ENCODE measurements at regions not wholly inside any gene's neighbourhood (a gene's known extent, or its start where the extent isn't known, plus 50 kb on each side); places are given as distances from the start of the nearest gene placed in this dataset.
"Not testable (repeated sequence)": the region's sequence is repeated elsewhere in the genome, so short reads cannot be mapped to it uniquely, and the experiment has no call there.

DNA sequence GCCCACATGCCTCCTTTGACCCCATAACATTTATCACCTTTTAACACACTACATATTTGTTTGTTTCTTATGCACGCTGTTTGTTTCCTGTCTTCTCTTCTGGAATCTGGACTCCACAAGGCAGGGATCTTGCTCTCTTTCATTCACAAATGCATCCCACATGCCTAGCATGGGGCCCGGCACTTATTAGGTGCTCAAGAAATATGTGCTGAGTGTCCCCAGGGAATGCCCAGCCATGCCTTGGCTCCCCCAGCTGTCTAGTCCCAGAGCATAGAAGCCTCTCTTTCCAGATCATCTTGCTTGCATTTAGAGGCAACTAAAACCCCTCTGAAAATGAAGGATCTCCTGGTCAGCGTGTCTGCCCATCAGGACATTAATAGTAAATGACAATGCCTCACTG lies 283.7 kb downstream of the CBLN1 start:
- DNase-seq (ENCODE audit: low read depth): no peak

DNA sequence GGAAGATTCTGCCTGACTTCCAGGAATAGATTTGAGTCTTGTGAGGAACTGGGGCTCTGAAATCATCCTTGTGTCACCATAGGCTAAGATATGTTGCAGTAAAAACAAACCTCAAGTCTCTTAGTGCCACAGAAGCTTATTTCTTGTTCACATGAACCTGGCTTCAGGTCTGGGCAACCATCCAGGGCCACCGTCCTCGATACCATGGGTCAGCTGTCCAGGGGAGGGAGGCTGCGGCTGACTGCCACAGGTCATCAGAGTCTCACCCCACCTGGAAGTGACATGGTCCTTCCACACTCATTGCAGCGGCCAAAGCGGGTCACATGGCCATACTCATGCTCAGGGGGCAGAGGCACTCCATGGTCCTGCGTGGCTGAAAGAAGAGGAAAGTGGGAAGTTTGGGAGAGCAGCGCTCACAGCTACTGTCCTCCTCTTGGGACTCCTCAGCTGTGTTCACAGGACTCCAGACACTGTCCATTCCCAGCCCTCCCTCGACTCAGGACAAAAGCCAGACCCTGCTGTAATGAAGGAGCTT lies 284.5 kb downstream of the CBLN1 start:
- DNase-seq (ENCODE audit: low read depth): no peak

DNA sequence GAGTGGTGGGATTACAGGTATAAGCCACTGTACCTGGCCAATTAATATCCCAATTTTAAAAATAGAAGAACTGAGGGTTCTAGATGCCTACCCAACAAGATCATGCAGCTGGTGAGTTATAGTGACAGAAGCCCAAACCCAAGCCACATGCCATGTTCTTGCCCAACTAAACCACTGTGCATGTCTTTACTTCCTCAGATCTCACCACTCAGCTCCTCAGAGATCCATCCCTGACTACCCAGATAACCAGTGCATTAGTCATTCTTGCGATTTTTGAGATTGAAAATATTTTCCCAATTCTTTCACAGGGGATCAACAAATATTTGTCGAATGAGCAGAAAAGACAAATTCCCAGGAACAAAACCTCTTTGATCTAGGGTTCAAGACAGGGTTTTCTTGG lies 303.1 kb downstream of the CBLN1 start:
- DNase-seq (ENCODE audit: low read depth): no peak

DNA sequence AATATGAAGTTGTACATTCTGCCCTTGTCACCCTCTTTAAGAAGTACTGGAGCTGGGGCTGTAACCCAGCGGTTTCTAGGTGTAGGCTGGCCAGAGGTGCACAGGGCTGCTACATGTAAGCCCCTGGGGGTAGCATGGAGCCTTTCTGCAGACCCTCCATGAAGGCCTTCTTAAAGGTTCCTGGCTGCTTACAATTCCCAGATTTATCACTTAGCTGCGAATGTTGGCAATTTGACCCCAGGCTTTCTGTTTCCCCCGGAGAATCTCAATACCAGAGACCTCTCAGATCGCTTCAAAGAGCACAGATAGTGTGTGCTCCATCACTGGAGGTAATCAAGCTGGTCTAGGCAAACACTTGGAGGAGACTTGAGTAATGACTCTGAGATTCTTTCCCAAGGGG lies 309.4 kb downstream of the CBLN1 start:
- DNase-seq (ENCODE audit: low read depth): no peak

DNA sequence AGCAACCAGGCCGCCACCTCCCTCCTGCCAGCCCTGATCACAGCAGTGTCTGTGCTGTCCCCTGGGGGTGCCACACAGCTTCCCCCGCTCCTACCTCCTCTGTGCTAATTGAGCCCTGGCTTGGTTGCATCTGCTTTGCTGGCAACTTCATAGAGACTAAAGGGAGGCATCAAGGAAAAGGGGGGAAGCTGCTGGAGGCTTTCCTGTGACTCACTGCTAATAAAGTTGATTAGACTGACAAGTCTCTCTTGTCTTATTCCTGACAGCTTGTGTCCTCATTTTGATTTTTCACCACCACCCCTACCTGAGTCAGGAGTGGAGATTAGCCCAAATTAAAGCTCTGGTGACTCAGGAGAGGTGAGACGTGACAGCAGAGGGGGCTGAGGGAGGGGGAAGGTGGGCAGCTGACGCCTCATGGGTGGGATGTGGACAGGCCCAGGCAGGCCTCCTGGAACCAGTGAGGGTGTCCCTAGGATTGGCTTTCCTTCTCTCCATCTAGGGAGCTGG lies 310.0 kb downstream of the CBLN1 start:
- no peak for DNase-seq (ENCODE audit: low read depth)

DNA sequence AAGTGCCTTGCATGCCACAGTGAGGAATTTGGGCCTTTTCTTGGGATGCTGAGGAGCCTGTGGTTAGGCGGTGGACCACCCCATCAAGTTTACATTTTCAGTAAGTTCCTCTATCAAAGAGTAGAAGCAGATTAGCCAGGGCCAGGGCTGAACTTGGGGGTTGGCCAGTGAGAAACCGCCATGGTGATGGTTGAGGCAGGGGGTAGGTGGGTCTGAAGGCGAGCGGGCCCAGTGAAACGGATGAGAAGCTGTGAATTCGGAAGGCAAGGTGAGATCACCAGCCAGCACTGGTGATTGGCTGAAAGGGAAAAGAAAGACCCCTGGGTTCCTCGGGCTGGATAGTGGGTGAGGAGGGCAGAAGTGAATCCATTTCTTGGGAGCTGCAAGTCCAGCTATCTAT lies 311.4 kb downstream of the CBLN1 start:
- DNase-seq (ENCODE audit: low read depth): no peak

DNA sequence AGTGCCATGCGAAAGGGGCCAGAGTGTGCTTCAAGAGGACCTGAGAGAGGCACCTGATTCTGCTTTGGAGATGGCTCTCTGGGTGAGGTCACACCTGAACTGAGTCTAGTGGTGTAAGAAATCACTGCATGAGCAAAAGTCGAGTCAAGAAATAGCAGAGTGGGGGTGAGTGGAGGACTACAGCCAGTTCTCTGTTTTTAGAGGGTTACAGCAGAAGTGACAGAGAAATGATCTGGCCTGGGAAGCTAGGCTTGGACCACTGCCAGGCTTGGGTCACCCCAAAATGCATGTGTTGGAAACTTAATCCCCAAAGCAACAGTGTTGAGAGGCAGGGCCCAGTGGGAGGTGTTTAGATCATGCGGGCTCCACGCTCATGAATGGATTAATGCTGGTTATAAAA lies 312.0 kb downstream of the CBLN1 start:
- no peak for DNase-seq (ENCODE audit: low read depth)

DNA sequence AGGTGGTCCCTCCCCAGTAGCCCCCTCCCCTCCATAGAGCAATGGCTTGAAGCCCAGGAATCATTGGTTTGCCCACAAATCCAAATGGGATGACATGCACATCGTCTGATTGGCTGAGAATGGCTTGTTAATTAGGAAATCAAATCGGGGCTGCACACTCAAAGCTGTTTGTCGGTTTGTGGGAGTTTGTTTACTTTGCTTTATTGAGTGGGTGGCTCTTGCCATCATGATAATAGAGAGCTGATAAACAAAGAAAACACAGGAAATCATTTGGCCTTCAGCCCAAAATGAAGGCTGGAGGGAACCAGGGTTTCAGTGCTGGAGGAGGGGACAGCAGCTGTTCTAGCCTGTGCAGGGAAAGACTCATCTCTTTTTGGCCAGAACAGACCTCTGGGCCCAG lies 316.3 kb downstream of the CBLN1 start:
- no peak for DNase-seq (ENCODE audit: low read depth)

DNA sequence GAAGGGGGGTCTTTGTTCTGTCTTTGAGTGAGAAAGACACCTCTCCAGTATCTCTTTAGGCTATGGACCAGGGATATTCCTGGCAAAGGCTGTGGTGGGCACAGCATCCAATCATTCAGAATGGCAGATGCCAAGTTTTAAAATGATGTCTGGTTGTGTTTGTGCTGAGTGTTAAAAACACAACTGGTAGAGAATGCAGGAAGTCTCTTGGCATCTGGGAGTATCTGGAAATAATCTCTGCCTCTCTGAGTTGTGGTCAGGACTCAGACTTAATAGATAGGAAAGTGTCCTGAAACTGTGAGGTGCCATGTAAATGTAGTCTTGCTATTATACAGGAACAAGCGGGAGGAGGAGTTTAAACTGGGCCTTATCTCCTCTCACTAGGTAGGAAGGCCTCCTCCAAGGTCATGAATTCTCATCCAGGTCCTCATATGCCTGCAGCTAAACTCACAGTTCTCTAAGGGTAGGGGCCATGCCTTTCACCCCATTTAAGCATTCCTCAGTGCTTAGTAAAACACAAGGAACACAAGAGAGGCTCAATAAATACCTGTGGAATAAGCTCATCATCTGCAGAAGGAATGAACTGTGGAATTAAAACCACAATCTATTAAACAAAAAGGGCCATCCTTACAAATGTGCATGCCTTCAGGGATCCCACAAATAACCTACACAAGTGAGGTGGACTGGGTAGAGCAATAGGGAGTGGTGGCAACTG lies 317.6 kb downstream of the CBLN1 start:
- DNase-seq (ENCODE audit: low read depth): peak; percentile 50

DNA sequence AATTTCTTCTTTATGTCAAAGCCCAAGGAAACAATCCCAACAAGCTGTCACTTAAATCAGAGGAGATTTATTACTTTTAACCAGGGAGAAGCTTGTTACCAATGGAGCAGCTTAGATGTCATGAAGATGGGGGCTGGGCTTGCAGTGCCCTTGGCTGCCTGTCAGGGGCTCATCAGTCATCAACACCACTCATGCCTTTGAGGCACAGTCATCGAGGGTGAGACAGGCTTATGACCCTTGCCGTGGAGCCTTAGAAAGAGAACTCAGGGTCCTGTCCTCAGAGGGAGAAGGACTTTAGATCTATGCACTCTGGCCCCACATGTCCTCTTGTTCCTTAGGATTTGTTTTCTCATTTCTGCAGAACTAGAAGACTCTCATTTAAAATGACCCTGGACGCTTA lies 318.3 kb downstream of the CBLN1 start:
- no peak for DNase-seq (ENCODE audit: low read depth)

DNA sequence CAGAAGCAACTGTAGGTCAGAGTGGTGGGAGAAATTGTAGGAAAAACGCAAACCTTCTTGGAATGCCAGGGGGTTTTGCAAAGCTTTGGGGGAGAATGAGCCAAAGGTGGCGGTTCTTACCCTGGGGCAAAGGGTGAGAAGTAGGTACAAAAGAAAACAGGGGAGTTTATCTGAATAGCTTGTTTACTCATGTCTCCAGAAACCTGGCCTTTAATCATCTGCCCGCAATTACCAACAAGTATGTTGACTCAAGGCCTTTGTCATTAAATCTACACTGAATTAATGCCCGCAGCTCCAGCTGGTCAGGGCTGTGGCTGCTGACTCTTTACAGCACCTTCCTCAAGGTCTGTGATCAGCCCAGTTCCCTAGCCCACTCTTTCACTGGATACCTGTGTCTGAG lies 320.1 kb downstream of the CBLN1 start:
- DNase-seq (ENCODE audit: low read depth): no peak

DNA sequence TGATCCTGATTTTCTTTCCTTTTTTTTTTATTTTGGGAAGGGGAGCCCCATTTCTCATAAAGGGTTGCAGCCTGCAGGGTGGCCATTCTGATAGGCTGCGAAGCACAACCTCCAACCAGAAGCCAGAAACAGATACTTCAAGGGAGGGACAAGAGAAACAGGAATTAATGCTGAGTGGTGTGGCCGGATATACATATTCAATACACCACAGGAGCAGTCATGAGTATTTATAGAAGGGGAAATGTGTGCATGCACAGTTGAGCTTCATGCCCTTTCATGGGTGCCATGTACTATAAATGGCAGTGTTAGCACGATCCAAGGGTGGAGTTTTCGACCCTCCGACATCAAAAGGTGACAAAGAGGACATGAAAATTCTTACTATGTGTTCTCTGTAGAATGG lies 320.8 kb downstream of the CBLN1 start:
- no peak for DNase-seq (ENCODE audit: low read depth)

DNA sequence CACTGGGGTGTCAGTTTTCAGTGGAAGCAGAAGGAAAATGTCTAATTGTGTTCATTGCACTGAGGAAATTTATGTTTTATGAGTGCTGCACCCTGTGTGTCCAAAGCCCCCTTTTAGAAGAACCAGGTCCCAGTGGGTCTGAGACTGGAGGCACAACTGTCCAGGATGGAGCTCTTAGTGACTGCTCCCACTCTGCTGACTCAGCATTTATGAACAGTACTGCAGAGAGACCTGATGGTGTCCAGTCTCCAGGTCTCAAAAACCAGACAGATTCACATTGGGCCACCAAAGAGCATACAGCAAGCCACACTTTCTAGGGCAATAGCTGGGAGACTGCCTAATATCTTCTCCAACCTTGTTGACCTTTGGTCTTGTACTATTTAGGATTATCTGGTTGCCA lies 321.9 kb downstream of the CBLN1 start:
- no peak for DNase-seq (ENCODE audit: low read depth)

DNA sequence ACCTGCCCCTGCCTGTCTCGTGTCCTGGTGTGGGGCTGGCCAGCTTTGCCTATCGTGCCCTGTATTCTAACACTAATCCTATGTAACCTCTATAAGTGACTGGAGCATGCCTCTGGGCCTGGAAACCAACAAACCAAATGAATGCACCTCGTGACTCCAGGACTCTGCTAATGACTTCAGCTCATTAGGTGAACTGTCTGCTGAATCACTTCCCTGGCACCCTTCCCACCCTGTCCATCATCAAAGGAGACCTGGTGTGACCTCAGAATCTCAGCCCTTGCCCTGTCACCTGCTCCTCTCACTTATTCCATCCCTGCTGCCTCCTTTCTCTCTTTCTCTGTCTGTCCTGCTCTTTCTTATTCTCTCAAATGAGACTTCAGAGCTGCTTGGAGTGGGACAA lies 322.4 kb downstream of the CBLN1 start:
- DNase-seq (ENCODE audit: low read depth): no peak

DNA sequence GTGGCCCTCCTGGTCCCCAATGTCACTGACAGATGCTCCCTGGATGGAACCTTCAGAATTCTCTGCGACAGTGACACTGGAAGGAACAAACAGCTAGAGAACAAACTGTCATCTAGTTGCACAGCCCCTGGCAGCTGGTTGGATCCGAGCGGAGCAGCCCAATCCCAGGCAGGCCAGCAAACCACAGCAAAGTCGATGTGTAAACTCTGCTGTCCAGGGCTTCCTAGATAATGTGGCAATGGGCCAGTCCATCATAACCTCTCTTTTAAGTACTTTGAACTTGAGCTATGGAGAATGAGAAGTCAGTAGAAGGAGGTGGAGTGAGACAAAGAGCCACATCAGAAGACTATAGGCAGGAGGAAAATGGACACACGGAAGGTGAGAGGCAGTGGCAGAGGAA lies 323.0 kb downstream of the CBLN1 start:
- DNase-seq (ENCODE audit: low read depth): no peak

DNA sequence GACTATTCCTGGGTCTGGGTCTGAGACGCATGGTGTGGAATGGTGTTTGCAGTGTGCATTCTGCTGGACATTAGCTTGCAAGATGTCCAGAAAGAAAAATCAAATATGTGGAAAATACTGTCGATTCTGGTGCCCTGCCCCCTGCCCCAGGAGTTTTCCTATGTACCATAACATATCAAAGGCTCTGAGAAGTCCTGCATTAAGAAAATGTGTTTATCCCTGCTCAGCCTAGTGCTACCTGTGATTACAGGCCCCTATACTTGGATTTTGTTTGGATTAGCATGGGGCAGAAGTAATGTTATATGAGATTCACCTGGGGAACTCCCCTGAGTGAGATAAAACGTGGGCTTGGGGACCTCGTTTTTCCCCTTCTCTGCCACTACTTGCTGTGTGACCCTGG lies 325.0 kb downstream of the CBLN1 start:
- no peak for DNase-seq (ENCODE audit: low read depth)

DNA sequence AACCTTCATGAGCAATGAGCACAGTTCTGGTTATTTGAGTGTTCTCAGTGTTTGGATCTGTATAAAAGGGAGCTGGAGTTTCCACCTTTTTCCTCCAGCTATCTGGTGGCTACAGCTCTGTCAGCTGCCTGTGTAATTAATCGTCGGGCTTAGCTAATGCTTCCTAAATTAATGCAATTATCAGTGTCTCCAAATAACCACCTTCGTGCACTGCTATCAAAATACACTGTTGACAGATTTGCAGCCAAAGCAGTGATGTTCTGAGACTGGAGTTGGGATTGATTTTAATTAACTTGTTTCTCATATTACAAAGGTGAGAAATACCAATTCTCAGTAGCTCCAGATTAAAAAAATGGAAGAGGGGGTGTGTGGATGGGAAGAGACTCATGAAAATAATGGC lies 325.8 kb downstream of the CBLN1 start:
- no peak for DNase-seq (ENCODE audit: low read depth)

DNA sequence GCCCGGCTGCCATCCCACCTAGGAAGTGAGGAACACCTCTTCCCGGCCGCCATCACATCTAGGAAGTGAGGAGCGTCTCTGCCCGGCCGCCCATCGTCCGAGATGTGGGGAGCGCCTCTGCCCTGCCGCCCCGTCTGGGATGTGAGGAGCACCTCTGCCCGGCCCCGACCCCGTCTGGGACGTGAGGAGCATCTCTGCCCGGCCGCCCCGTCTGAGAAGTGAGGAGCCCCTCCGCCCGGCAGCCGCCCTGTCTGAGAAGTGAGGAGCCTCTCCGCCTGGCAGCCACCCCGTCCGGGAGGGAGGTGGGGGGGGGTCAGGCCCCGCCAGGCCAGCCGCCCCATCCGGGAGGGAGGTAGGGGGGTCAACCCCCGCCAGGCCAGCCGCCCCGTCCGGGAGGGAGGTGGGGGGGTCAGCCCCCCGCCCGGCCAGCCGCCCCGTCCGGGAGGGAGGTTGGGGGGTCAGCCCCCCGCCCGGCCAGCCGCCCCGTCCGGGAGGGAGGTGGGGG lies 330.0 kb downstream of the CBLN1 start:
- not testable (repeated sequence) for DNase-seq (ENCODE audit: low read depth)

DNA sequence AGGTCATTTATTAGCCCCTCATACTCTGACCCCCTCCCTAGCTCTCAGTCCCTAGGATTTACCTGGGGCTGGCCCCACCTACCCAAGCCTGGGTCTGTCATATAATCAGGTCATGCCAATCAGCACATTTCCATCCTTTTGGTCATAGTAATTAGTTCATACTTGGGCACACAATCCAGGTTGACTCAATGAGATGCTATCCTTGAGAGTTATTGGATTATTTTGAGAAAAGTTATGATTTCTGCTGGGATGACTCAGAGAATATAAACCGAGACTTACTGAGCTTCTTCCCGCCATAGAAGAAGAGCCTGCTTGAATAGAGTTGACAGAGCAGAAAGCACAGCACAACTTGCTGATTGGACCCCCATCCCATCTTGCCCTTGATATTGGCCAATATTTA lies 331.5 kb downstream of the CBLN1 start:
- no peak for DNase-seq (ENCODE audit: low read depth)

DNA sequence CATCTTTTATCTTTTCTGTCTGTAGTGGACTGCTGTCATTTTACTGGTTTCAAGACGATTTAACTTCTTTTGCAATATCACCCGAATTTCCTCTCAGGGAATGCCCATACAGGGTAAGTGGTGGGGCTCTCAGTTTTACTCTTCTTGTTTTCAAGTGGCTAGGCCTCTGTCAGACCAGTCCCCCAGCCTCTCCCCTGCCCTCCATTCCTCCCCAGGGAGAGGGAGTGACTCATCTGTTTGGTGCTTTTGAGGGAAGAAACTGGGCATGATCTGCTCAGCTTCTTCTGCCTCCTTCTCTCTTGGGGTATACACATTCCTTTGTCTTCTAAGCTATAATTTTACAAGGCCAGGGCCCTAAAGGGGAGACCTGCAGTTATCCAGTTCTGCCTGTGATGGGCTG lies 332.0 kb downstream of the CBLN1 start:
- no peak for DNase-seq (ENCODE audit: low read depth)

DNA sequence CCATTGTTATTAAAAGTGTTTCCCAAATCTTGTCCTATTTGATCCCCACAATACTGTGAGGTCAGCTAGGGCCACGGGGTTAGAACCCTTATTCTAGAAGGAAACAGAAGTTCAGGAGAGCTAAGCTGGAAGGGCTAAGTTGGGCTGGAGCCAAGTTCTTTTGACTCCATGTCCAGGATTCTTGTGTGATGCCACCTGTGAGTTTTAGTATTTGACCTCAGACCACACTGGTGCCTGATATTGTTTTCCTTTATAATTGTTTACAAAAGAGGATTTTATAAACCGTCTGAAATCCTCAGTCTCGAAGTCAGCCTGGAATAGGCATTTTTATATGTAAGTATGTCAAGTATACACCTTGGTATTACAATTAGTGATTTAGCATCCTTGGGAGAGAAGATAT lies 332.7 kb downstream of the CBLN1 start:
- no peak for DNase-seq (ENCODE audit: low read depth)

DNA sequence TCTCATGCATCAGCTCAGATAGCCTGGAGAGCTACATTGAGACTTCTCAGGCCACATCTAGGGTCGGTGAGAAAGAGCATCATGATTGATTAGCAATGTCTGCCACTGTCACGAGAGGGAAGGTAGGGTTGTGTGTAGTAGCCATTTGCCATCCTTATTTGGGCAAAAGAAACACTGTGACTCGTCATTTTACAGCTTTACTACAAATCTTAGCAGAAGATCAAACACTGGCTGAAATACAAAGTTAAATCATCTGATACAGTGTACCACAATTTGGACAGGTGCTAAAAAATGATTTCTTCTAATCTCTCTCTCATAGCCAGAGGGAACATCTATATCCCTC lies 334.3 kb downstream of the CBLN1 start:
- no peak for DNase-seq (ENCODE audit: low read depth)

DNA sequence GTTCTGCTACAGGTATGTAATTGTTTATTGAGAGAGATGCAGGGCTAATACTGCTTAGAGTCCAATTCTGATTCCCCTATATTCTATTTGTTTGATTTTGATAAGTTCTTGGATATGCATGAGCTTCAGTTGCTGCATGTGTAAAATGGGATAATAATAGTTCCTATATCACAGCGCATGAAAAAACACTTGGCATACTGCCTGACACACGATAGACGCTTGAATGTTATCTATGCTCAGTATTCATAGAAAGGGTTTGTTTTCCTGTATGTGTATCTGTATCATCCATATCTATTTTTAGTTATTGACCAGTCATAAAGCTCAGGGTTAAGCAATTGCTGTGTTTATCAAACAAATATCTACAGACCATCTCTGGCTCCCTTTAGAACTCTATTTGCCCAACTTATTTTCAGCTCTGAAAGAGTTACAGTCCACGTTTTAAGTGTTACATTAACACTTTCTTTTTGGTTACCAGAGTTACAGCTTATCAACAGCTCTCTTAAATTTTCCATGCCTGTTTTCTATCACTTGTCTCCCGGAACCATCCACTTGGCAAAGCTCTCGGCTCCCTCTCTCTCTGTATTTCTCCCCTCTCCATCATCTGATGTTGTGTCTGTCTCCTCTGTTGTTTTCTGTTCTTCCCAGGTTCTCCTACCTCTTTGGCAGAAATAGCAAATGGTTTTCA lies 334.8 kb downstream of the CBLN1 start:
- DNase-seq (ENCODE audit: low read depth): no peak

DNA sequence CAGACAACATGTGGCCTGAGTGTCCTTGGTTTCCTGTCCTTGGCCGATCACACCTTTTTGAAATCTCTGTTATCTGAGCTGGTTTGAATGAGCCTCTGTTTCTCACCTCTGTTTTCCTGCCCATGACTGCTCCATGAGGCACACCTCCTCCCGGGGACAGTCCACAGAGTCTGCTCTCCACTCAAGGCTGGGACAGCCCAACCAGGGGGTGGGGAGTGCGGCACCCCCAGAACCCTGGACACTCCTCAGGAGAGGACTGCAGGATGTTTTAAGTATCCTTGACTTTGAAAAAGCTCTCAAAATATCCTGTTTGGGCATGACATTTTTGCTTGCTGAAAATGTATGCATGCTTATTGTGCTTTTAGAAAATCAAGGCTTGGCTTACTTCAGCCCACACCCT lies 333.0 kb upstream of the N4BP1 start:
- no peak for DNase-seq (ENCODE audit: low read depth)
